GM12872 (cell line): ENCODE measurements at regions not wholly inside any gene's neighbourhood (a gene's known extent, or its start where the extent isn't known, plus 50 kb on each side); places are given as distances from the start of the nearest gene placed in this dataset.

Experiments used
- TF ChIP-seq, protein P1 (sequence below): IDR thresholded peaks from 3 replicates; pipeline ENCODE4 v1.5.1; 2011; ENCODE audit warnings: low read depth, mild to moderate bottlenecking, low read length, moderate library complexity; ENCODE audit not compliant: insufficient read depth

DNA sequence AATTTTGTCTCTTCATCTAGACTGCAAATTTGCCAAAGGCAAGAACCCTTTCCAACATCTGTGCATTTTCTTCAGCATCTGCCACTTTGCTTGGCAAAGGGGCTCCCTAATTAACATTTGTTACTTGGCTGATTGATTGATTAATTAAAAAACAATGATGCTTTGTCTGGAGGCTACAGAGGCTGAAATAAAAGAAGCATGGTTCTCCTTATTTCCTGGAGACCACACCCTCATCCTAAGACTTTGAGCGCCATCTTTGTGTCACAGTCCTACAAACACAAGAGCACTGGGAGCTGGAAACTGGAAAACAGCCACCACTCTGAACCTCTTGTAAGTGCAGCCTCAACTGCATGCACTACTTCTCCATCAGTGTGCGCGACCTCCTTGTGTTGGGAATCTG, 189.2 kb downstream of the C7orf25 start:
- TF ChIP-seq, protein P1, sequence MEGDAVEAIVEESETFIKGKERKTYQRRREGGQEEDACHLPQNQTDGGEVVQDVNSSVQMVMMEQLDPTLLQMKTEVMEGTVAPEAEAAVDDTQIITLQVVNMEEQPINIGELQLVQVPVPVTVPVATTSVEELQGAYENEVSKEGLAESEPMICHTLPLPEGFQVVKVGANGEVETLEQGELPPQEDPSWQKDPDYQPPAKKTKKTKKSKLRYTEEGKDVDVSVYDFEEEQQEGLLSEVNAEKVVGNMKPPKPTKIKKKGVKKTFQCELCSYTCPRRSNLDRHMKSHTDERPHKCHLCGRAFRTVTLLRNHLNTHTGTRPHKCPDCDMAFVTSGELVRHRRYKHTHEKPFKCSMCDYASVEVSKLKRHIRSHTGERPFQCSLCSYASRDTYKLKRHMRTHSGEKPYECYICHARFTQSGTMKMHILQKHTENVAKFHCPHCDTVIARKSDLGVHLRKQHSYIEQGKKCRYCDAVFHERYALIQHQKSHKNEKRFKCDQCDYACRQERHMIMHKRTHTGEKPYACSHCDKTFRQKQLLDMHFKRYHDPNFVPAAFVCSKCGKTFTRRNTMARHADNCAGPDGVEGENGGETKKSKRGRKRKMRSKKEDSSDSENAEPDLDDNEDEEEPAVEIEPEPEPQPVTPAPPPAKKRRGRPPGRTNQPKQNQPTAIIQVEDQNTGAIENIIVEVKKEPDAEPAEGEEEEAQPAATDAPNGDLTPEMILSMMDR, result no peak

DNA sequence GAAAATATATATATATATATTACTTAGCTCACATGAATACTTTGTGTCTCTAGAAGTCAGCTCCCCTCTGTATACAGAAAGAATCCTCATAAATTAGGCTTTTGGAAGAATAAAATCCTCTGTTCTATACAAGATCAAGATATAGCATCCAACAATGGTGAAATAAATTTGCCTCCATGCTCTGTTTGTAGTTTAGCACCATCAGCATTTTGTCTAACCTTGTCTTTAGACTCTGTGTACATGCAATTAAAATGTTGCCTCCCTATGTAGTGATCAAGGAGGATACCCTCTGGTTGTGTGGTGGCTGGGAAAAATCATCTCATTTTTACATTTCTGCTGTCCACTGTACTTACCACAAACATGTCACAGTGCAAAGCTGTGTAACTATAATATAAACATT, 189.7 kb downstream of the C7orf25 start:
- TF ChIP-seq, protein P1, result no peak

DNA sequence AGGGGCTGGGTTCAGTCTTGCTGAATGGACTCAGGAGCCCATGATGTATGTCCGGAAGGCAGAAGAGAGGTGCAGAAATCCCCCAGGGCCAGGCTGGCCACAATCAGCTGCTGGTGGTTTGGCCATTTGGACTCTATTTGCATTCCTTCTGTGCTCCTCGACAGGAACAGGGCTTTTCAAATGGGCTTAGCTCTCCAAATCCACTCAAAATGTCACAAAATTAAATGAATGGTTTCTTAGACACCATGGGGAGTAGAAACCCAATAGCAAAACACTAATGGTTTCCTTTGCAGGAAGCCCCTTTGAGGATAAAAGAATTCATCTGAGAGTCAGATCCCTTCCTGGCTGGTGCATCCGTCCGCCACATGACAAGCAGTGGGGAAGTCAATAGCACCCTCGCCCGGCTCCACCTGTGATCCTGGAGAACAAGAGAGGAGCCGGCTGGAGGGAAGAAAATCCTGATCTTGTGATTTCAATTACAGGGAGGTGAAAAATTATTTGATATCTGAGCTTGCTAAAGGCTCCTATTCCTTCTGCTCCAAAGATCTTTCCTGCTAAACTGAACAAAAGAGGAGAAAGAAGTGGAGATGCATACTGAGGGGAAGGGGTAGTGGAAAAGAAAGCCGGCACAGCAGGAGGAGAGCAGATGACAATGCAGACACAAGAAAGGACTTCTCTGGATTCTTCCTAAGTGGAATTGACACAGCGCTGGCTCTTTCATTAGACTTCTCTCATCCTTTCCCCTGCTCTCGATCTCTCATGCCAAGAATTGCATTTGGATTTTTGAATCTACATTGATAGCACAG, 190.7 kb downstream of the C7orf25 start:
- TF ChIP-seq, protein P1, result no peak

DNA sequence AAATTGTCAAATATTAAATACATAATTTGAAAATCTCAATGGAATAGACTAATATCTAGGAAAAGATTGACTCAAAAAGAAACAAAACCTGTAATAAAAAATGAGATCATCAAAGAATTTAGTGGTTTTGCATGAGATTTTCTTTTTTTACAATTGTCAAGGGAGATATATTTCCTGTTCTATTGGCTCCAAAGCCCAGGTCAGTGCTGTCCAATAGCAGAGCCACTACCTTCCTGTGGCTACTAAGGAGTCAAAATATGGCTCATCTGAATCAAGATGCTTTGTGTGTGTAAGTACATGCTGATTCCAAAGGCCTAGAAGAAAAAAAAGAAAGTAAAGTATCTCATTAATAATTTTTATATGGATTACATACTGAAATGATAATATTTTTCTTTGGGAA, 191.9 kb downstream of the C7orf25 start:
- TF ChIP-seq, protein P1, result no peak

DNA sequence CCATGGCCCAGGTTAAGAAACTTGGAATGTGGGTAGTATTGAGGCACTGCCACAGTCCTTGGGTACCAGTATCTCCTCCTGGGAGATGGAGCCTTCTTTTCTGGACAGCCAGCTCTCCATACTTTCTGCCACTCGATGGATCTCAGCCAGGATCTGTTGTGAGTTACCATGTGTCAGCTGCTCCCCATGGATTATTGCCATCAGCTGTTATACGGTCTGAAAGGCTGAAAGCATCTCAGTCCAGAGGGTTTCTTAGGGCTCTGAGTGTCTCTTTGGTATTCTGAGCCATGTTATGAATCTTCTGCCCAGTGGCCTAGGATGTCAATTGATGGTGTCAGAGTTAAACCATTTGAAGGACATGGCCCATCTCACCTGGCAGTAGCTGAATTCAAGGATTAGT, 197.5 kb downstream of the C7orf25 start:
- TF ChIP-seq, protein P1, result no peak

DNA sequence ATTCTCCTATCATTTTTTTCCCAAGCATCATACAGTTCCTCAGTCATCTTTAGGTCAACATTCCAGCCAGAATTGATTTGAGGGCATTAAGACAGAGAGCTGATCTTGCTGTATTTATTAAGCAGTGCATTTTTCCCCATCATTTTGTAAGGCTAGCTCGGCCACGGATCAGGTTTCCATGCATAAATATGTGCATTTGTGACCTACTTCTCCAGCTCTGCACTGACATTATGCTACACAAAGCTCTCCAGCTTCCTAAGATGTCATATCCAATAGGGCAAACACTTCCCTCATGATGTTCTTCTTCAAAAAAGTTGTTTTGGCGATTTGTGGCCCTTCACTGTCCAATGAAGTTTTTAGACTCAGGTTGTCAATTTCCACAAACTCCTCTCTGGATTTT, 202.6 kb downstream of the C7orf25 start:
- TF ChIP-seq, protein P1, result no peak

DNA sequence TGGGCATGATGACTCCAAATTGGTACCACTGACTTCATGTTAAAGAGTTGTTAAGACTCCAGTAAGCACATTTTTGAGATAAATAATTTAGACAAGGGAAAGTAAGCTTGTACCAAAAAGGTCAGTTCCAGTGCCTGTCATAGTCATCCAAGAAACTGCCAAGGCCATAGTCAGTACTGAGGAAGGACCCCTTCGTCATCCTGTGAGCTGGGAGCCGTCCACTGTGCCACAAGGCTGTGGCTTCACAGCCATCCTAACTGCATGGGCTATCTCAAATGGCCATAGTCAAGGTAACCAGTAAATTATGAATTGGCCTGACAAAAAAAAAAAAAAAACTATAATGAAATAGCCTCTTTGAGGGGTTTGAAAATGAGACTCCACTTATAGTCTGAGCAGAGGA, 207.2 kb downstream of the C7orf25 start:
- TF ChIP-seq, protein P1, result no peak

DNA sequence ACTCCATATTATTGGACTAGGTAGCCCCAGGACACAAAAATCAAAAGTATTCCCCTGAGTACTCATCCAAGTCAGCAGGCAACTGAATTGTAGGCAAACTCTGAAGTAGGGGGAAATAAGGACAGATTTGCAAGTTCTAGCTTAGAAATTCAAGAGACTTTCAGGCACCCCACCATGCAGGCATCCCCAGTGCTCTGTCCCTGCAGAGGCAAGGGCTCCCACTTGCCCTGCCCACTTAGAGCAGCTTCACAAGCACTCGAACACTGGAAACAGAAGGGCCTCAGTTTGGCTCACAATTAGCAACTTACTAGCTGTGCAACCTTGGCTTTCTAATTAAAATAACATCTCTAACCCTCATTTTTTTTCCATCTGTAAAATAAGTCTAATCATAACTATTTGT, 209.2 kb downstream of the C7orf25 start:
- TF ChIP-seq, protein P1, result no peak
